Hepatocyte (in vitro differentiated cells): ENCODE measurements at regions not wholly inside any gene's neighbourhood (a gene's known extent, or its start where the extent isn't known, plus 50 kb on each side); places are given as distances from the start of the nearest gene placed in this dataset.

Experiments
- DNase-seq: peaks from one replicate; pipeline ENCODE4 v3.0.0-alpha.2; 2016; ENCODE audit warnings: low spot score
- H2AFZ ChIP-seq: fragments of 200-600 bp; sonication (generic); 2 replicates; pipeline ENCODE4 v1.6.0; 2016; ENCODE audit warnings: antibody characterized with exemption, mild to moderate bottlenecking
- H3K27ac ChIP-seq: fragments of 200-600 bp; sonication (generic); 2 replicates; pipeline ENCODE4 v1.5.1; 2016; ENCODE audit warnings: mild to moderate bottlenecking
- H3K27me3 ChIP-seq: fragments of 200-600 bp; sonication (generic); 2 replicates; pipeline ENCODE4 v1.6.1; 2016
- H3K36me3 ChIP-seq: fragments of 200-600 bp; sonication (generic); replicated peaks from 2 replicates; pipeline ENCODE4 v1.5.1; 2016; ENCODE audit warnings: low read depth; ENCODE audit not compliant: insufficient read depth
- H3K4me1 ChIP-seq: fragments of 200-600 bp; sonication (generic); 2 replicates; pipeline ENCODE4 v1.5.1; 2016; ENCODE audit warnings: mild to moderate bottlenecking, moderate library complexity; ENCODE audit not compliant: insufficient read depth
- H3K4me2 ChIP-seq: fragments of 200-600 bp; sonication (generic); 2 replicates; pipeline ENCODE4 v1.6.0; 2016
- H3K4me3 ChIP-seq: fragments of 200-600 bp; sonication (generic); 2 replicates; pipeline ENCODE4 v1.5.1; 2016; ENCODE audit warnings: mild to moderate bottlenecking
- H3K79me2 ChIP-seq: fragments of 200-600 bp; sonication (generic); 2 replicates; pipeline ENCODE4 v1.6.0; 2017; ENCODE audit warnings: mild to moderate bottlenecking
- H3K9me2 ChIP-seq: fragments of 200-600 bp; sonication (generic); replicated peaks from 2 replicates; pipeline ENCODE4 v1.6.0; 2017; ENCODE audit warnings: mild to moderate bottlenecking; ENCODE audit not compliant: insufficient read depth
- H3K9me3 ChIP-seq: fragments of 200-600 bp; sonication (generic); 2 replicates; pipeline ENCODE4 v1.5.1; 2016; ENCODE audit warnings: low read depth, mild to moderate bottlenecking
- H4K20me1 ChIP-seq: fragments of 200-600 bp; sonication (generic); 2 replicates; pipeline ENCODE4 v1.6.0; 2016; ENCODE audit warnings: mild to moderate bottlenecking; ENCODE audit not compliant: insufficient read depth, poor library complexity, severe bottlenecking
- CTCF ChIP-seq: fragments of 200-600 bp; sonication (generic); IDR thresholded peaks from 2 replicates; pipeline ENCODE4 v1.5.1; 2016; ENCODE audit warnings: antibody characterized with exemption, mild to moderate bottlenecking; ENCODE audit not compliant: poor library complexity
- EZH2 ChIP-seq: fragments of 200-600 bp; sonication (generic); IDR thresholded peaks from 2 replicates; pipeline ENCODE4 v1.6.1; 2016; ENCODE audit warnings: antibody characterized with exemption, mild to moderate bottlenecking, borderline replicate concordance
- EZH2phosphoT487 ChIP-seq: fragments of 200-600 bp; sonication (generic); IDR thresholded peaks from one replicate; pipeline ENCODE4 v1.6.1; 2018; ENCODE audit warnings: antibody characterized with exemption, mild to moderate bottlenecking, low read depth, moderate library complexity; ENCODE audit not compliant: unreplicated experiment, severe bottlenecking
- WGBS: methylation state at CpG from one replicate; pipeline ENCODE4 v1.1.6; 2016; ENCODE audit warnings: low lambda C conversion rate; ENCODE audit errors: missing lambda C conversion rate; 5-methylcytosine and 5-hydroxymethylcytosine counted together

DNA sequence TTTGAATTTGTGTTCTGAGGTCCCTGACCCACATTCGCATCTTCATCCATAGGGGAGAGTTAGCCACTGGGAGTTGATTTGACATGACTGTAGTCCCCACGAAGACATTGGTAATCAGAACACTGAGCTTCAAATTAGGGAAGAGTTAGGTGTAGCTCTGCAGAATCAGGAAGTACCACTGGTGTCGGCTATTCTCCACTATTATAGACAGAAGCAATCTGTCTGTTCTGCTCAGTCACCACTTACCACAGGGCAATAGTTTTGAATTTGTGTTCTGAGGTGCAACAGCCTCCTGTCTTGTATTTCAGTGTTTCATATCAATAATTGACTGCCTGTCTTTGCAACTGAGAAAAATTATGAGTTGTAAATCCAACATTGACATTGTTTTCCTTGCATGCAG, 407.6 kb downstream of the LRFN5 start:
- Histone ChIP-seq H3K4me3 (no peak overlapping the region), H2AFZ (no peak overlapping the region), H3K9me3 (no peaks in the 10 kb centered on the region), H3K27ac (no peak overlapping the region), H3K9me2 (no peaks in the 10 kb centered on the region), H3K36me3 (no peaks in the 10 kb centered on the region), H3K4me2 (no peak overlapping the region), H4K20me1 (no peaks in the 10 kb centered on the region), H3K27me3 (no peaks in the 10 kb centered on the region), H3K4me1 (no peaks in the 10 kb centered on the region), H3K79me2 (no peaks in the 10 kb centered on the region)
- WGBS, result 89% methylated on average over 3 of the region's 3 CpGs
- DNase-seq, result no peak
- no peak for TF ChIP-seq EZH2phosphoT487
- TF ChIP-seq EZH2, result no peak
- no peak for TF ChIP-seq CTCF

DNA sequence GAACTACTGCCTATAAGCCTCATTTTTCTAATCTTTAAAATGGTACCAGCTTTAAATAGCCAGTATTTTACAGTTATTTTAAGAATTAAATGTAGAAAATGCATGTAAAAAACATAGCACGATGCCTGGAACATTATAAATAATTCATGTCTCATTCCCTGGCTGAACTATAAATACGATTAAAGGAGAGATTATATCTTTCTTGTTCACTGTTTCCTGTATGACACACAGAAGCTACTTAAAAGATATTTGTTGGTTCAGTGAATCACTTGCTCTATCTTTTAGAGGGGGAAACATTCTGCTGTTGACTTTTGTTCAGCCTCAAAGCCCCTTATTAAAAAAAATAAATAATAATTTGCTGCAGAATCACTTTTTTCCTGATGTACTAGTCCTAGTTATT, 406.9 kb downstream of the LRFN5 start:
- Histone ChIP-seq H3K27me3 (no peaks in the 10 kb centered on the region), H3K79me2 (no peaks in the 10 kb centered on the region), H3K9me3 (no peaks in the 10 kb centered on the region), H4K20me1 (no peaks in the 10 kb centered on the region), H3K4me1 (no peaks in the 10 kb centered on the region), H3K4me3 (no peak overlapping the region), H3K36me3 (no peaks in the 10 kb centered on the region), H3K9me2 (no peaks in the 10 kb centered on the region), H3K4me2 (no peak overlapping the region), H2AFZ (no peak overlapping the region), H3K27ac (no peak overlapping the region)
- WGBS, result 89% methylated on average over 2 of the region's 2 CpGs
- TF ChIP-seq EZH2phosphoT487 (no peak), CTCF (no peak), EZH2 (no peak)
- DNase-seq, result no peak

- no peak overlapping the region for H2AFZ ChIP-seq
- H4K20me1 ChIP-seq, result no peaks in the 10 kb centered on the region
- no peaks in the 10 kb centered on the region for H3K9me2 ChIP-seq
- H3K4me1 ChIP-seq, result no peaks in the 10 kb centered on the region
- H3K4me2 ChIP-seq, result no peak overlapping the region
- H3K9me3 ChIP-seq, result no peaks in the 10 kb centered on the region
- no peaks in the 10 kb centered on the region for H3K27me3 ChIP-seq
- no peak overlapping the region for H3K4me3 ChIP-seq
- TF ChIP-seq CTCF, result no peak
- TF ChIP-seq EZH2, result no peak
- no peak for TF ChIP-seq EZH2phosphoT487
- no peak overlapping the region for H3K27ac ChIP-seq
- H3K36me3 ChIP-seq, result no peaks in the 10 kb centered on the region
- no peak for DNase-seq
- H3K79me2 ChIP-seq, result no peaks in the 10 kb centered on the region
Measured at GRCh38 chr14:42013153-42013552, 406.5 kb downstream of the LRFN5 start.

GRCh38 chr14:42011221-42011620, 404.5 kb downstream of the LRFN5 start:
- WGBS, result 63% methylated on average over 1 of the region's 1 CpG
- H3K36me3 ChIP-seq, result no peaks in the 10 kb centered on the region

More at GRCh38 chr14:42011221-42011620, 404.5 kb downstream of the LRFN5 start:
- Histone ChIP-seq H3K4me2 (no peak overlapping the region), H2AFZ (no peak overlapping the region), H3K9me3 (no peaks in the 10 kb centered on the region), H3K27ac (no peak overlapping the region), H3K4me1 (no peaks in the 10 kb centered on the region), H3K9me2 (no peaks in the 10 kb centered on the region), H3K4me3 (no peak overlapping the region), H3K79me2 (no peaks in the 10 kb centered on the region), H3K27me3 (no peaks in the 10 kb centered on the region), H4K20me1 (no peaks in the 10 kb centered on the region)
- DNase-seq, result no peak
- TF ChIP-seq CTCF, result no peak
- TF ChIP-seq EZH2phosphoT487, result no peak
- no peak for TF ChIP-seq EZH2
